ENCODE measurements at regions not wholly inside any gene's neighbourhood (a gene's known extent, or its start where the extent isn't known, plus 50 kb on each side); places are given as distances from the start of the nearest gene placed in this dataset.

- intact Hi-C loops (cut with micrococcal nuclease; ENCODE audit: unreplicated experiment), result no loop called here
- FAIRE-seq, result no peak
- no TSS peak for BruUV-seq (replicated peaks)
- ATAC-seq, result no peak
- Histone ChIP-seq H3K9me3 (ENCODE audit: low read length) (no peaks in the 10 kb centered on the region), H3K4me2 (ENCODE audit: low read depth, low read length) (no peak overlapping the region), H3K9ac (ENCODE audit: insufficient read depth, low read depth, low read length) (no peak overlapping the region), H4K20me1 (ENCODE audit: insufficient read depth, low read length) (no peaks in the 10 kb centered on the region), H3K4me3 (replicated peaks in 1 of 3; ENCODE audit: insufficient read depth in 1 of 3, low read depth in 2 of 3, low read length in 3 of 3) (no peak overlapping the region), H3K79me2 (ENCODE audit: insufficient read depth, low read length) (no peaks in the 10 kb centered on the region), H2AFZ (ENCODE audit: low read length) (no peak overlapping the region), H3K27ac (ENCODE audit: extremely low read length, insufficient read depth, low read length) (no peak overlapping the region), H3K27me3 (ENCODE audit: control insufficient read depth in 1 of 2, insufficient read depth in 2 of 2, low read length in 2 of 2) (peaks cover 0 to 2% of the 10 kb centered on the region in 2 experiments; a peak in 1 of 5 replicates), H3K4me1 (ENCODE audit: insufficient read depth, low read length) (no peaks in the 10 kb centered on the region), H3K36me3 (replicated peaks in 1 of 2; ENCODE audit: control insufficient read depth in 1 of 2, insufficient read depth in 2 of 2, low read length in 2 of 2) (no peaks in the 10 kb centered on the region)
- ChIA-PET POLR2A (no interaction called here), CTCF (ENCODE audit: low intra/inter-chr PET ratio, low total read pairs) (no interaction called here)
- in situ Hi-C loops (cut with HindIII; ENCODE audit: extremely low pct_ligation_motif_present, low pct_unique_long_range_greater_than_20kb), result no loop called here
- 32% methylated on average over 4 of the region's 4 CpGs for WGBS (ENCODE audit: low lambda C conversion rate)
- DNase-seq (ENCODE audit: low spot score), result no peak
- no peak for TF ChIP-seq ATRX (CRISPR knock-in tag; IDR thresholded peaks at IDR 0.05; ENCODE audit: borderline replicate concordance)
- TF ChIP-seq MED1 (CRISPR knock-in tag; IDR thresholded peaks at IDR 0.05), result no peak
- no peak for TF ChIP-seq ZNF547 (CRISPR knock-in tag; IDR thresholded peaks at IDR 0.05)
- TF ChIP-seq RXRB (CRISPR knock-in tag; IDR thresholded peaks at IDR 0.05; ENCODE audit: borderline replicate concordance), result no peak
- TF ChIP-seq RARG (CRISPR knock-in tag; IDR thresholded peaks at IDR 0.05; ENCODE audit: low read depth), result no peak
- no peak for TF ChIP-seq ZNF850 (CRISPR knock-in tag; conservative IDR thresholded peaks at IDR 0.05)
- no peak for TF ChIP-seq NR3C1 (CRISPR knock-in tag; IDR thresholded peaks at IDR 0.05)
- TF ChIP-seq ZNF550 (CRISPR knock-in tag; IDR thresholded peaks at IDR 0.05; ENCODE audit: borderline replicate concordance), result no peak
- no peak for TF ChIP-seq ZNF543 (CRISPR knock-in tag; IDR thresholded peaks at IDR 0.05)
- TF ChIP-seq HINFP (CRISPR knock-in tag; IDR thresholded peaks at IDR 0.05; ENCODE audit: low read depth), result no peak
- no peak for TF ChIP-seq JUND (CRISPR knock-in tag; IDR thresholded peaks at IDR 0.05)
Measured at GRCh38 chr10:123462756-123463155, 203.4 kb upstream of the GPR26 start.

Measured in HepG2 (cell line).